SK-N-SH treated with all-trans-retinoic acid at 6 μM for 48 hours (cell line): ENCODE measurements at regions not wholly inside any gene's neighbourhood (a gene's known extent, or its start where the extent isn't known, plus 50 kb on each side); places are given as distances from the start of the nearest gene placed in this dataset.

Source experiments
- ATAC-seq: fragments of 200-7000 bp; cut with Tn5 transposase; 3 replicates; pipeline ENCODE4 v1.9.1; 2020; ENCODE audit warnings: mild to moderate bottlenecking, moderate library complexity
- ARNTL ChIP-seq: fragments of 450-650 bp; formaldehyde crosslinking; IDR thresholded peaks from 2 replicates; pipeline ENCODE4 v1.5.0; 2020; ENCODE audit warnings: low read depth, mild to moderate bottlenecking, moderate library complexity, borderline replicate concordance
- CREB5 ChIP-seq: fragments of 250-450 bp; sonication (Bioruptor Pico); IDR thresholded peaks from 2 replicates; pipeline ENCODE4 v1.5.1; 2020; ENCODE audit warnings: low read depth, mild to moderate bottlenecking, moderate library complexity
- CSDC2 ChIP-seq: fragments of 250-450 bp; sonication (Bioruptor Pico); IDR thresholded peaks from 2 replicates; pipeline ENCODE4 v1.5.0; 2020; ENCODE audit warnings: mild to moderate bottlenecking, moderate library complexity
- CSRNP3 ChIP-seq: fragments of 250-450 bp; sonication (Bioruptor Pico); IDR thresholded peaks from 2 replicates; pipeline ENCODE4 v1.5.1; 2021; ENCODE audit warnings: mild to moderate bottlenecking, moderate library complexity
- ESRRG ChIP-seq: fragments of 250-450 bp; sonication (Bioruptor Pico); IDR thresholded peaks from 2 replicates; pipeline ENCODE4 v1.6.1; 2021; ENCODE audit warnings: mild to moderate bottlenecking
- GLIS3 ChIP-seq: fragments of 250-450 bp; sonication (Bioruptor Pico); IDR thresholded peaks from 2 replicates; pipeline ENCODE4 v1.5.0; 2020; ENCODE audit warnings: mild to moderate bottlenecking, moderate library complexity
- ISL1 ChIP-seq: fragments of 250-450 bp; sonication (Bioruptor Pico); IDR thresholded peaks from 2 replicates; pipeline ENCODE4 v2.1.2; 2022; ENCODE audit warnings: mild to moderate bottlenecking, moderate library complexity
- OSR1 ChIP-seq: fragments of 250-450 bp; sonication (Bioruptor Pico); IDR thresholded peaks from 2 replicates; pipeline ENCODE4 v1.8.0; 2022; ENCODE audit warnings: moderate library complexity, mild to moderate bottlenecking, inconsistent platforms
- POU6F1 ChIP-seq: fragments of 250-450 bp; sonication (Bioruptor Pico); IDR thresholded peaks from 2 replicates; pipeline ENCODE4 v1.8.0; 2021; ENCODE audit warnings: low read depth, mild to moderate bottlenecking, moderate library complexity, borderline replicate concordance
- PPARA ChIP-seq: fragments of 250-450 bp; sonication (Bioruptor Pico); IDR thresholded peaks from 2 replicates; pipeline ENCODE4 v1.5.0; 2020; ENCODE audit warnings: mild to moderate bottlenecking, borderline replicate concordance
- RARB ChIP-seq: fragments of 250-450 bp; sonication (Bioruptor Pico); IDR thresholded peaks from 2 replicates; pipeline ENCODE4 v1.8.0; 2021; ENCODE audit warnings: mild to moderate bottlenecking, moderate library complexity
- SNAI2 ChIP-seq: fragments of 250-450 bp; sonication (Bioruptor Pico); IDR thresholded peaks from 2 replicates; pipeline ENCODE4 v1.5.0; 2020; ENCODE audit warnings: mild to moderate bottlenecking, moderate library complexity
- TCF4 ChIP-seq: fragments of 250-450 bp; sonication (Bioruptor Pico); IDR thresholded peaks from 2 replicates; pipeline ENCODE4 v1.8.0; 2021; ENCODE audit warnings: mild to moderate bottlenecking, moderate library complexity, borderline replicate concordance
- TOX ChIP-seq: fragments of 250-450 bp; sonication (Bioruptor Pico); IDR thresholded peaks from 2 replicates; pipeline ENCODE4 v1.8.0; 2021; ENCODE audit warnings: mild to moderate bottlenecking, moderate library complexity, borderline replicate concordance
- TSHZ2 ChIP-seq: fragments of 250-450 bp; sonication (Bioruptor Pico); IDR thresholded peaks from 2 replicates; pipeline ENCODE4 v1.5.0; 2020; ENCODE audit warnings: mild to moderate bottlenecking, moderate library complexity
- ZFP3 ChIP-seq: fragments of 250-450 bp; sonication (Bioruptor Pico); IDR thresholded peaks from 2 replicates; pipeline ENCODE4 v1.5.0; 2020; ENCODE audit warnings: mild to moderate bottlenecking, moderate library complexity
- ZFP30 ChIP-seq: fragments of 450-650 bp; formaldehyde crosslinking; IDR thresholded peaks from 2 replicates; pipeline ENCODE4 v1.5.0; 2022; ENCODE audit warnings: mild to moderate bottlenecking, moderate library complexity
- ZNF565 ChIP-seq: fragments of 450-650 bp; formaldehyde crosslinking; conservative IDR thresholded peaks from 2 replicates; pipeline ENCODE4 v1.5.0; 2020; ENCODE audit warnings: low read depth, mild to moderate bottlenecking, moderate library complexity
- ZNF8 ChIP-seq: fragments of 450-650 bp; formaldehyde crosslinking; IDR thresholded peaks from 2 replicates; pipeline ENCODE4 v1.5.0; 2020; ENCODE audit warnings: mild to moderate bottlenecking, moderate library complexity

- no peak for ATAC-seq
- TF ChIP-seq RARB (CRISPR knock-in tag) (no peak), POU6F1 (CRISPR knock-in tag) (no peak), CSRNP3 (CRISPR knock-in tag) (no peak), SNAI2 (CRISPR knock-in tag) (no peak), PPARA (CRISPR knock-in tag) (no peak)
These were observed 289.8 kb upstream of the HABP2 start for GRCh38 chr10:113263056-113263455.

- ATAC-seq = no peak
- TF ChIP-seq PPARA (CRISPR knock-in tag) = no peak
- no peak for TF ChIP-seq POU6F1 (CRISPR knock-in tag)
- TF ChIP-seq CSDC2 = no peak
- TF ChIP-seq ESRRG (CRISPR knock-in tag) = no peak
- no peak for TF ChIP-seq ARNTL (CRISPR knock-in tag)
- TF ChIP-seq CSRNP3 (CRISPR knock-in tag) = no peak
- TF ChIP-seq ZFP3 = no peak
- no peak for TF ChIP-seq SNAI2 (CRISPR knock-in tag)
- no peak for TF ChIP-seq CREB5 (CRISPR knock-in tag)
- no peak for TF ChIP-seq ZNF8 (CRISPR knock-in tag)
- no peak for TF ChIP-seq ZFP30
- TF ChIP-seq ZNF565 (CRISPR knock-in tag) = no peak
- TF ChIP-seq OSR1 (CRISPR knock-in tag) = no peak
- no peak for TF ChIP-seq TSHZ2 (CRISPR knock-in tag)
- TF ChIP-seq GLIS3 (CRISPR knock-in tag) = no peak
- TF ChIP-seq ISL1 = no peak
- TF ChIP-seq TCF4 (CRISPR knock-in tag) = no peak
These were observed 288.3 kb upstream of the HABP2 start for GRCh38 chr10:113264333-113265131.

GRCh38 chr10:113266147-113266546 is 286.7 kb upstream of the HABP2 start:
- ATAC-seq = no peak
- no peak for TF ChIP-seq TOX (CRISPR knock-in tag)
- TF ChIP-seq ARNTL (CRISPR knock-in tag) = no peak
- TF ChIP-seq TSHZ2 (CRISPR knock-in tag) = no peak
- TF ChIP-seq PPARA (CRISPR knock-in tag) = no peak
- no peak for TF ChIP-seq ISL1
- no peak for TF ChIP-seq POU6F1 (CRISPR knock-in tag)
